IMR-90 (cell line): ENCODE measurements at regions not wholly inside any gene's neighbourhood (a gene's known extent, or its start where the extent isn't known, plus 50 kb on each side); places are given as distances from the start of the nearest gene placed in this dataset.

Source experiments
- ATAC-seq: fragments of 200-7000 bp; cut with Tn5 transposase; 2 replicates; pipeline ENCODE4 v1.9.1; 2020; ENCODE audit warnings: low read depth, mild to moderate bottlenecking, moderate library complexity
- BruUV-seq: library from RNA; stranded (reverse); fragments of 400-500 nt; replicated peaks from 2 replicates; lab custom pipeline; 2021; lab: Mats Ljungman, UMichigan
- CTCF ChIA-PET: fragments of 300-600 bp; formaldehyde crosslinking; extraction: SDS; loops from one replicate; lab custom pipeline; 2021; ENCODE audit warnings: antibody characterized with exemption; lab: Yijun Ruan, JAX
- POLR2A ChIA-PET: fragments of 300-600 bp; sonication (Branson Sonifier 250); formaldehyde crosslinking; loops from one replicate; lab custom pipeline; 2022; ENCODE audit warnings: antibody characterized with exemption; ENCODE audit not compliant: unreplicated experiment; lab: Charles Lee
- DNase-seq: peaks from one replicate; pipeline ENCODE4 v3.0.0; 2013
- H2AFZ ChIP-seq: replicated peaks from 2 replicates; pipeline ENCODE3; 2013; ENCODE audit warnings: low read length, mild to moderate bottlenecking; ENCODE audit not compliant: poor library complexity
- H2AK5ac ChIP-seq: 2 replicates; pipeline ENCODE4 v1.6.1; 2013; ENCODE audit warnings: low read depth, low read length, inconsistent platforms
- H2AK9ac ChIP-seq: replicated peaks from 2 replicates; pipeline ENCODE3; 2013; ENCODE audit warnings: mild to moderate bottlenecking, low read depth, low read length, moderate library complexity; ENCODE audit not compliant: poor library complexity
- H2BK120ac ChIP-seq: 2 replicates; pipeline ENCODE4 v1.6.1; 2013; ENCODE audit warnings: low read depth, low read length, inconsistent platforms
- H2BK15ac ChIP-seq: 3 replicates; pipeline ENCODE4 v1.6.1; 2013; ENCODE audit warnings: low read depth, low read length, inconsistent platforms
- H2BK20ac ChIP-seq: 2 replicates; pipeline ENCODE4 v1.6.1; 2013; ENCODE audit warnings: low read depth, mild to moderate bottlenecking, inconsistent platforms, low read length, moderate library complexity
- H2BK5ac ChIP-seq: 2 replicates; pipeline ENCODE4 v1.6.1; 2013; ENCODE audit warnings: mild to moderate bottlenecking, low read depth, low read length, inconsistent platforms; ENCODE audit not compliant: poor library complexity, severe bottlenecking
- H3K14ac ChIP-seq: replicated peaks from 2 replicates; pipeline ENCODE4 v1.6.1; 2013; ENCODE audit warnings: low read depth, low read length, inconsistent platforms
- H3K18ac ChIP-seq: 2 replicates; pipeline ENCODE4 v1.6.1; 2013; ENCODE audit warnings: low read depth, low read length, control low read depth
- H3K23ac ChIP-seq: 2 replicates; pipeline ENCODE4 v1.6.1; 2013; ENCODE audit warnings: low read depth, low read length, inconsistent platforms
- H3K27ac ChIP-seq: 2 replicates; pipeline ENCODE4 v1.5.1; 2013; ENCODE audit warnings: mild to moderate bottlenecking, control low read depth, low read length; ENCODE audit not compliant: insufficient read depth
- H3K27me3 ChIP-seq: 2 replicates; pipeline ENCODE4 v1.6.1; 2013; ENCODE audit warnings: low read length; ENCODE audit not compliant: control insufficient read depth, insufficient read depth
- H3K36me3 ChIP-seq: 2 replicates; pipeline ENCODE4 v1.6.1; 2013; ENCODE audit warnings: low read length, mixed read lengths; ENCODE audit not compliant: control insufficient read depth, insufficient read depth
- H3K4ac ChIP-seq: 2 replicates; pipeline ENCODE4 v1.6.1; 2013; ENCODE audit warnings: low read depth, low read length, inconsistent platforms
- H3K4me1 ChIP-seq: 2 replicates; pipeline ENCODE4 v1.6.1; 2013; ENCODE audit warnings: low read length, mixed read lengths; ENCODE audit not compliant: control insufficient read depth, insufficient read depth
- H3K4me2 ChIP-seq: 2 replicates; pipeline ENCODE4 v1.6.1; 2013; ENCODE audit warnings: low read depth, mild to moderate bottlenecking, control low read depth, low read length, moderate library complexity
- H3K4me3 ChIP-seq: 2 replicates; pipeline ENCODE4 v1.5.1; 2013; ENCODE audit warnings: low read depth, mild to moderate bottlenecking, control low read depth, low read length, moderate library complexity; ENCODE audit not compliant: insufficient read depth
- H3K56ac ChIP-seq: 2 replicates; pipeline ENCODE4 v1.6.1; 2013; ENCODE audit warnings: low read length, inconsistent platforms; ENCODE audit not compliant: insufficient read depth; ENCODE audit errors: extremely low read depth
- H3K79me1 ChIP-seq, 2 experiments: 2 replicates each; pipeline ENCODE4 v1.6.1; 2013; ENCODE audit warnings: low read length in 2 of 2, inconsistent platforms in 1 of 2, low read depth in 1 of 2
- H3K9ac ChIP-seq: 2 replicates; pipeline ENCODE4 v1.6.1; 2013; ENCODE audit warnings: low read depth, low read length, control low read depth
- H3K9me1 ChIP-seq: 2 replicates; pipeline ENCODE4 v1.6.1; 2013; ENCODE audit warnings: low read length, inconsistent platforms; ENCODE audit not compliant: insufficient read depth
- H3K9me3 ChIP-seq: 2 replicates; pipeline ENCODE4 v1.6.1; 2013; ENCODE audit warnings: low read length; ENCODE audit not compliant: control insufficient read depth, insufficient read depth
- H4K20me1 ChIP-seq: 2 replicates; pipeline ENCODE4 v1.6.1; 2013; ENCODE audit warnings: low read length, inconsistent platforms; ENCODE audit not compliant: insufficient read depth
- H4K5ac ChIP-seq: 2 replicates; pipeline ENCODE4 v1.6.1; 2013; ENCODE audit warnings: mild to moderate bottlenecking, low read depth, low read length, control low read depth
- H4K8ac ChIP-seq, 2 experiments: 2 replicates each; pipeline ENCODE4 v1.6.1; 2013; ENCODE audit warnings: low read depth in 2 of 2, low read length in 2 of 2, control low read depth in 1 of 2, inconsistent platforms in 1 of 2
- H4K91ac ChIP-seq: 2 replicates; pipeline ENCODE4 v1.6.1; 2013; ENCODE audit warnings: low read depth, low read length, inconsistent platforms; ENCODE audit not compliant: insufficient read depth
- BHLHE40 ChIP-seq: fragments of 150-350 bp; IDR thresholded peaks from 2 replicates; pipeline ENCODE4 v1.6.1; 2016; ENCODE audit warnings: mild to moderate bottlenecking, low read depth, low read length
- CEBPB ChIP-seq: IDR thresholded peaks from 2 replicates; pipeline ENCODE4 v1.6.1; 2012; ENCODE audit warnings: low read depth, low read length, improper control_type of control experiment
- CHD1 ChIP-seq: IDR thresholded peaks from 2 replicates; pipeline ENCODE4 v1.6.1; 2012; ENCODE audit warnings: low read depth, low read length, improper control_type of control experiment
- FOS ChIP-seq: fragments of 150-350 bp; IDR thresholded peaks from 2 replicates; pipeline ENCODE4 v1.6.1; 2016; ENCODE audit warnings: low read depth, low read length
- MAFK ChIP-seq: IDR thresholded peaks from 2 replicates; pipeline ENCODE4 v1.6.1; 2012; ENCODE audit warnings: low read depth, low read length, improper control_type of control experiment
- MAZ ChIP-seq: IDR thresholded peaks from 2 replicates; pipeline ENCODE4 v1.6.1; 2012; ENCODE audit warnings: low read depth, mild to moderate bottlenecking, low read length, improper control_type of control experiment, moderate library complexity, borderline replicate concordance
- MXI1 ChIP-seq: IDR thresholded peaks from 2 replicates; pipeline ENCODE4 v1.6.1; 2012; ENCODE audit warnings: low read depth, mild to moderate bottlenecking, low read length, moderate library complexity, borderline replicate concordance
- NFE2L2 ChIP-seq: fragments of 150-350 bp; IDR thresholded peaks from 2 replicates; pipeline ENCODE4 v1.6.1; 2016; ENCODE audit warnings: low read depth, mild to moderate bottlenecking, low read length
- POLR2A ChIP-seq: IDR thresholded peaks from 2 replicates; pipeline ENCODE4 v1.6.1; 2012; ENCODE audit warnings: mild to moderate bottlenecking, low read depth, low read length
- RAD21 ChIP-seq: IDR thresholded peaks from 2 replicates; pipeline ENCODE4 v1.6.1; 2012; ENCODE audit warnings: low read length, improper control_type of control experiment
- RCOR1 ChIP-seq: IDR thresholded peaks from 2 replicates; pipeline ENCODE4 v1.6.1; 2012; ENCODE audit warnings: mild to moderate bottlenecking, low read length, improper control_type of control experiment; ENCODE audit not compliant: insufficient replicate concordance
- RFX5 ChIP-seq: IDR thresholded peaks from 2 replicates; pipeline ENCODE4 v1.8.0; 2012; ENCODE audit warnings: low read depth, mild to moderate bottlenecking, low read length, moderate library complexity
- USF2 ChIP-seq: fragments of 150-350 bp; IDR thresholded peaks from 2 replicates; pipeline ENCODE4 v1.6.1; 2017; ENCODE audit warnings: mild to moderate bottlenecking, antibody characterized with exemption, low read length, low read depth
- WGBS, 2 experiments: methylation state at CpG; one replicate each; pipeline versions ENCODE4 v1.1.5 to v1.1.7; 2013; ENCODE audit warnings: missing lambda C conversion rate in 2 of 2; ENCODE audit not compliant: insufficient read length in 1 of 2; ENCODE audit errors: extremely low coverage in 2 of 2; 5-methylcytosine and 5-hydroxymethylcytosine counted together
- dilution Hi-C: fragments of 300-500 bp; cut with HindIII; formaldehyde crosslinking; loops from one replicate; pipeline ENCODE4 v1.14.3; 2018; ENCODE audit warnings: low sequenced_read_pairs; ENCODE audit not compliant: unreplicated experiment
- in situ Hi-C: fragments of 300-500 bp; cut with MboI; formaldehyde crosslinking; loops from 3 replicates; pipeline ENCODE4 v1.14.3; 2019; ENCODE audit warnings: low sequenced_read_pairs, inconsistent platforms, mixed read lengths
- intact Hi-C: fragments of 100-400 bp; cut with micrococcal nuclease; formaldehyde crosslinking; loops from 2 replicates; pipeline ENCODE4 v1.10.0; 2022
- TF ChIP-seq, protein P1 (sequence below): conservative IDR thresholded peaks from 2 replicates; pipeline ENCODE4 v1.5.1; 2012; ENCODE audit warnings: mild to moderate bottlenecking, low read depth, low read length, improper control_type of control experiment
- TF ChIP-seq, protein P2 (sequence below): fragments of 150-350 bp; IDR thresholded peaks from 2 replicates; pipeline ENCODE4 v1.6.1; 2016; ENCODE audit warnings: low read depth, mild to moderate bottlenecking, low read length, moderate library complexity, borderline replicate concordance

- no peaks in the 10 kb centered on the region for H3K27me3 ChIP-seq
- TF ChIP-seq, protein P1, sequence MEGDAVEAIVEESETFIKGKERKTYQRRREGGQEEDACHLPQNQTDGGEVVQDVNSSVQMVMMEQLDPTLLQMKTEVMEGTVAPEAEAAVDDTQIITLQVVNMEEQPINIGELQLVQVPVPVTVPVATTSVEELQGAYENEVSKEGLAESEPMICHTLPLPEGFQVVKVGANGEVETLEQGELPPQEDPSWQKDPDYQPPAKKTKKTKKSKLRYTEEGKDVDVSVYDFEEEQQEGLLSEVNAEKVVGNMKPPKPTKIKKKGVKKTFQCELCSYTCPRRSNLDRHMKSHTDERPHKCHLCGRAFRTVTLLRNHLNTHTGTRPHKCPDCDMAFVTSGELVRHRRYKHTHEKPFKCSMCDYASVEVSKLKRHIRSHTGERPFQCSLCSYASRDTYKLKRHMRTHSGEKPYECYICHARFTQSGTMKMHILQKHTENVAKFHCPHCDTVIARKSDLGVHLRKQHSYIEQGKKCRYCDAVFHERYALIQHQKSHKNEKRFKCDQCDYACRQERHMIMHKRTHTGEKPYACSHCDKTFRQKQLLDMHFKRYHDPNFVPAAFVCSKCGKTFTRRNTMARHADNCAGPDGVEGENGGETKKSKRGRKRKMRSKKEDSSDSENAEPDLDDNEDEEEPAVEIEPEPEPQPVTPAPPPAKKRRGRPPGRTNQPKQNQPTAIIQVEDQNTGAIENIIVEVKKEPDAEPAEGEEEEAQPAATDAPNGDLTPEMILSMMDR, result no peak
- TF ChIP-seq, protein P2, sequence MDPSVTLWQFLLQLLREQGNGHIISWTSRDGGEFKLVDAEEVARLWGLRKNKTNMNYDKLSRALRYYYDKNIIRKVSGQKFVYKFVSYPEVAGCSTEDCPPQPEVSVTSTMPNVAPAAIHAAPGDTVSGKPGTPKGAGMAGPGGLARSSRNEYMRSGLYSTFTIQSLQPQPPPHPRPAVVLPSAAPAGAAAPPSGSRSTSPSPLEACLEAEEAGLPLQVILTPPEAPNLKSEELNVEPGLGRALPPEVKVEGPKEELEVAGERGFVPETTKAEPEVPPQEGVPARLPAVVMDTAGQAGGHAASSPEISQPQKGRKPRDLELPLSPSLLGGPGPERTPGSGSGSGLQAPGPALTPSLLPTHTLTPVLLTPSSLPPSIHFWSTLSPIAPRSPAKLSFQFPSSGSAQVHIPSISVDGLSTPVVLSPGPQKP, result no peak
- no peak for TF ChIP-seq CEBPB
- TF ChIP-seq RCOR1, result no peak
- no peak for TF ChIP-seq MAZ
- no peak for TF ChIP-seq RFX5
- TF ChIP-seq MAFK, result no peak
- TF ChIP-seq POLR2A, result no peak
- no peak for TF ChIP-seq MXI1
- TF ChIP-seq CHD1, result no peak
- no peak for TF ChIP-seq USF2
- TF ChIP-seq NFE2L2, result no peak
- no peak for TF ChIP-seq RAD21
- no peak for TF ChIP-seq FOS
- no peak for TF ChIP-seq BHLHE40
These were observed 165.3 kb downstream of the ALX1 start for GRCh38 chr12:85445060-85445938.

More at GRCh38 chr12:85445060-85445938, 165.3 kb downstream of the ALX1 start:
- no TSS peak for BruUV-seq
- Histone ChIP-seq H2BK15ac (no peak overlapping the region), H3K9ac (no peak overlapping the region), H4K8ac (no peak overlapping the region), H4K20me1 (no peaks in the 10 kb centered on the region), H2AK5ac (no peak overlapping the region), H3K18ac (no peak overlapping the region), H3K14ac (no peak overlapping the region), H3K9me1 (no peaks in the 10 kb centered on the region), H3K9me3 (no peaks in the 10 kb centered on the region), H3K27ac (no peak overlapping the region), H4K5ac (no peak overlapping the region), H4K91ac (no peak overlapping the region), H3K23ac (no peak overlapping the region), H3K4ac (no peak overlapping the region), H2BK5ac (no peak overlapping the region), H3K36me3 (no peaks in the 10 kb centered on the region), H3K4me1 (no peaks in the 10 kb centered on the region), H3K56ac (no peak overlapping the region), H2BK120ac (no peak overlapping the region), H3K79me1 (no peaks in the 10 kb centered on the region), H2BK20ac (no peak overlapping the region), H3K4me2 (no peak overlapping the region), H2AK9ac (no peak overlapping the region), H2AFZ (no peak overlapping the region), H3K4me3 (no peak overlapping the region)
- CTCF ChIA-PET, result interaction anchor here (0.6 kb wide), 1 partner anchor 14 kb away, joined by 4 read pairs; no protein-coding TSS in a partner anchor
- intact Hi-C loops, result loop anchor here (5.0 kb wide), 3 partner anchors 133 to 573 kb away; no protein-coding TSS in a partner anchor
- dilution Hi-C loops, result no loop called here
- 8% methylated on average over 2 of the region's 6 CpGs; no CpG with 5 or more reads in 1 of the 2 experiments for WGBS, 2 experiments
- ATAC-seq (no peak), DNase-seq (no peak)
- in situ Hi-C loops, result loop anchor here (5.0 kb wide), 1 partner anchor 368 kb away; no protein-coding TSS in a partner anchor
- POLR2A ChIA-PET, result no interaction called here
